ENCODE measurements at regions not wholly inside any gene's neighbourhood (a gene's known extent, or its start where the extent isn't known, plus 50 kb on each side); places are given as distances from the start of the nearest gene placed in this dataset.

DNA sequence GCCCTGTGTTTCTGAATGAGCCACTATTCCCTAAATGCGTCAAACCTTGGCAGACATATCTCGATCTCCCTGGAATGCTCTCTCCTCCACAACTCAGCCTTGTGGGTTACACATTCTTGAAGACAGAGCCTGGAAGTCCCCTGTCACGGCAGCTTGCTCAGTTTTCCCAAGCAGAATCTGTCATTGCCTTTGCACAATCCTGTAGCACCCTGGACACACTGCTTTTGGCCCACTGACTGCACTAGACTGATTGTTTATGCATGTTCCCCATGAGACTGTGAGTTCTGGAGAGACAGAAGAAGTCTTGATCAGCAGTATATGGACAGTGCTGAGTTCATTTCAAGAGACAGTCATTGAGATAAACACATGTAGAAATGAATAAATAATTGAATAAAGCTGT, 406.7 kb downstream of the CD83 start:
- WGBS, 2 donors, result 69 to 79% methylated on average over 3 of the region's 3 CpGs
- no peaks in the 10 kb centered on the region for H3K27me3 ChIP-seq (ENCODE audit: control insufficient read depth in 3 of 3, insufficient read depth in 3 of 3, low read length in 2 of 3)
- no peak overlapping the region for H3K27ac ChIP-seq (ENCODE audit: low read depth in 1 of 2, low read length in 1 of 2)
- H3K9me3 ChIP-seq (ENCODE audit: control insufficient read depth in 4 of 4, insufficient read depth in 3 of 4, low read length in 3 of 4), result peaks cover 0 to 2% (median 0%) of the 10 kb centered on the region in 4 donors
- peaks cover 0 to 10% (median 4%) of the 10 kb centered on the region in 5 donors for H3K4me1 ChIP-seq (ENCODE audit: control insufficient read depth in 5 of 5, insufficient read depth in 5 of 5, low read length in 5 of 5)
- H3K9ac ChIP-seq (ENCODE audit: insufficient read depth in 1 of 2, low read length in 2 of 2), result no peak overlapping the region
- DNase-seq, result peak; percentile 22 to 69 (median 42)
- ATAC-seq (ENCODE audit: insufficient read depth, low FRiP score), result no peak
- TF ChIP-seq, protein P1, sequence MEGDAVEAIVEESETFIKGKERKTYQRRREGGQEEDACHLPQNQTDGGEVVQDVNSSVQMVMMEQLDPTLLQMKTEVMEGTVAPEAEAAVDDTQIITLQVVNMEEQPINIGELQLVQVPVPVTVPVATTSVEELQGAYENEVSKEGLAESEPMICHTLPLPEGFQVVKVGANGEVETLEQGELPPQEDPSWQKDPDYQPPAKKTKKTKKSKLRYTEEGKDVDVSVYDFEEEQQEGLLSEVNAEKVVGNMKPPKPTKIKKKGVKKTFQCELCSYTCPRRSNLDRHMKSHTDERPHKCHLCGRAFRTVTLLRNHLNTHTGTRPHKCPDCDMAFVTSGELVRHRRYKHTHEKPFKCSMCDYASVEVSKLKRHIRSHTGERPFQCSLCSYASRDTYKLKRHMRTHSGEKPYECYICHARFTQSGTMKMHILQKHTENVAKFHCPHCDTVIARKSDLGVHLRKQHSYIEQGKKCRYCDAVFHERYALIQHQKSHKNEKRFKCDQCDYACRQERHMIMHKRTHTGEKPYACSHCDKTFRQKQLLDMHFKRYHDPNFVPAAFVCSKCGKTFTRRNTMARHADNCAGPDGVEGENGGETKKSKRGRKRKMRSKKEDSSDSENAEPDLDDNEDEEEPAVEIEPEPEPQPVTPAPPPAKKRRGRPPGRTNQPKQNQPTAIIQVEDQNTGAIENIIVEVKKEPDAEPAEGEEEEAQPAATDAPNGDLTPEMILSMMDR (IDR thresholded peaks at IDR 0.05; ENCODE audit: control extremely low read depth, extremely low read depth), result no peak
- H3K4me3 ChIP-seq, result no peak overlapping the region
- no peaks in the 10 kb centered on the region for H3K36me3 ChIP-seq (ENCODE audit: control insufficient read depth in 4 of 4, insufficient read depth in 4 of 4, low read length in 4 of 4)

- no peak overlapping the region for H3K9ac ChIP-seq (ENCODE audit: insufficient read depth in 1 of 2, low read length in 2 of 2)
- no peaks in the 10 kb centered on the region for H3K36me3 ChIP-seq (ENCODE audit: control insufficient read depth in 4 of 4, insufficient read depth in 4 of 4, low read length in 4 of 4)
- TF ChIP-seq, protein P1 (IDR thresholded peaks at IDR 0.05; ENCODE audit: control extremely low read depth, extremely low read depth), result no peak
- ATAC-seq (ENCODE audit: insufficient read depth, low FRiP score) (no peak), DNase-seq (no peak)
- peaks cover 0 to 2% (median 0%) of the 10 kb centered on the region in 4 donors for H3K9me3 ChIP-seq (ENCODE audit: control insufficient read depth in 4 of 4, insufficient read depth in 3 of 4, low read length in 3 of 4)
- peaks cover 0 to 13% (median 1%) of the 10 kb centered on the region in 5 donors for H3K4me1 ChIP-seq (ENCODE audit: control insufficient read depth in 5 of 5, insufficient read depth in 5 of 5, low read length in 5 of 5)
- H3K27me3 ChIP-seq (ENCODE audit: control insufficient read depth in 3 of 3, insufficient read depth in 3 of 3, low read length in 2 of 3), result no peaks in the 10 kb centered on the region
- WGBS, 2 donors, result 72 to 80% methylated on average over 4 of the region's 4 CpGs
- H3K4me3 ChIP-seq, result no peak overlapping the region
- no peak overlapping the region for H3K27ac ChIP-seq (ENCODE audit: low read depth in 1 of 2, low read length in 1 of 2)
Observed at GRCh38 chr6:14530385-14530784, 412.8 kb downstream of the CD83 start.

DNA sequence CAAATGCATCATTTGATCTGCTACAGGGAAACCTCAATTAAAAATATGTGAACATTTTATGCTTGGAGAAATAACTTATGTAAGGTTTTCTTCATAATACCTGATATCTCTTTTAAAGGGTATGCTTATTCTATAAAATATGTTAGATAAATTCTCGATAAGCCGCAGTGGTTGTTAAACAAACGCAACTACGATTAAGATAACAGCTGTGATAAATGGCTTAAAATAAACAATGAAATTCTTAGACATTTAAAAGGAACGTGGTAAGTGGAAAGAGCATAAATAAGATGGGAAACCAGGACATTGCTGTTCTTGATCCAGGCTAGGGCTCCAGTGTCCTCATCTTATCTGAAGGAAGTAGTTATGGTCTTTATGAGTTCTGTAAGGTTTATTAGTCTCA, 415.9 kb downstream of the CD83 start:
- Histone ChIP-seq H3K9ac (ENCODE audit: insufficient read depth in 1 of 2, low read length in 2 of 2) (no peak overlapping the region), H3K27ac (ENCODE audit: low read depth in 1 of 2, low read length in 1 of 2) (no peak overlapping the region), H3K36me3 (ENCODE audit: control insufficient read depth in 4 of 4, insufficient read depth in 4 of 4, low read length in 4 of 4) (no peaks in the 10 kb centered on the region), H3K27me3 (ENCODE audit: control insufficient read depth in 3 of 3, insufficient read depth in 3 of 3, low read length in 2 of 3) (no peaks in the 10 kb centered on the region), H3K9me3 (ENCODE audit: control insufficient read depth in 4 of 4, insufficient read depth in 3 of 4, low read length in 3 of 4) (peaks cover 0 to 5% (median 0%) of the 10 kb centered on the region in 4 donors), H3K4me3 (no peak overlapping the region), H3K4me1 (ENCODE audit: control insufficient read depth in 5 of 5, insufficient read depth in 5 of 5, low read length in 5 of 5) (peaks cover 0 to 13% (median 1%) of the 10 kb centered on the region in 5 donors)
- DNase-seq, result peak in 2 of 3 donors; percentile 44 to 45
- ATAC-seq (ENCODE audit: insufficient read depth, low FRiP score), result no peak
- WGBS, 2 donors, result 30 to 62% methylated on average over 5 of the region's 5 CpGs
- TF ChIP-seq, protein P1 (IDR thresholded peaks at IDR 0.05; ENCODE audit: control extremely low read depth, extremely low read depth), result no peak

DNA sequence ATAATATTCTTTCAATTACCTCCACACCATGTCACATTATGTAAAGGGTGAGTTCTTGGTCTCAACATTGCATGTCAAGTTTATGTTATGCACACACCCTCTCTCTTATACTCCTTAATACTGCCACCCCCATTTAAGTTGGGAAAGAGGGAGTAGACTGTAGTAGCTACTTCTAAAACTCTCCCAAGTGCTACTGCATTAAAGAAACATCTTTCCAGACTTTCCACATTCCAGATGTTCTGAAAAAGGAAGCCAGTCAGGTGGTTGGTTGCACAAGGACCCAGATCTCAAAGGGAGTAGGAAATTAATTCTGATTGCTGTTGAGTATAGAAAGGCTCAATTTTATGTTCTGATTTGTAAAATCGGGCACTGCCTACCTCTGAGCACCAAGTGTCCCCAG, 419.5 kb downstream of the CD83 start:
- no peak for ATAC-seq (ENCODE audit: insufficient read depth, low FRiP score)
- Histone ChIP-seq H3K4me3 (no peak overlapping the region), H3K36me3 (ENCODE audit: control insufficient read depth in 4 of 4, insufficient read depth in 4 of 4, low read length in 4 of 4) (no peaks in the 10 kb centered on the region), H3K27ac (ENCODE audit: low read depth in 1 of 2, low read length in 1 of 2) (no peak overlapping the region), H3K9me3 (ENCODE audit: control insufficient read depth in 4 of 4, insufficient read depth in 3 of 4, low read length in 3 of 4) (peaks cover 0 to 5% (median 0%) of the 10 kb centered on the region in 4 donors), H3K9ac (ENCODE audit: insufficient read depth in 1 of 2, low read length in 2 of 2) (no peak overlapping the region), H3K4me1 (ENCODE audit: control insufficient read depth in 5 of 5, insufficient read depth in 5 of 5, low read length in 5 of 5) (peaks cover 0 to 13% (median 1%) of the 10 kb centered on the region in 5 donors), H3K27me3 (ENCODE audit: control insufficient read depth in 3 of 3, insufficient read depth in 3 of 3, low read length in 2 of 3) (no peaks in the 10 kb centered on the region)
- 67 to 88% methylated on average over 1 of the region's 1 CpG for WGBS, 2 donors
- TF ChIP-seq, protein P1 (IDR thresholded peaks at IDR 0.05; ENCODE audit: control extremely low read depth, extremely low read depth), result no peak
- DNase-seq, result no peak
